Breast epithelium (tissue), 4 donors: ENCODE measurements at regions not wholly inside any gene's neighbourhood (a gene's known extent, or its start where the extent isn't known, plus 50 kb on each side); places are given as distances from the start of the nearest gene placed in this dataset.

Experiments
- DNase-seq, 2 donors: peaks; one replicate each; pipeline ENCODE4 v3.0.0-alpha.2; 2019; ENCODE audit warnings: low spot score in 2 of 2
- H3K27ac ChIP-seq, 2 donors: fragments of 200-600 bp; sonication (generic) in 1 of 2; one replicate each; pipeline ENCODE4 v1.5.1; 2016 to 2019; ENCODE audit warnings: mild to moderate bottlenecking in 1 of 2
- H3K27me3 ChIP-seq, 2 donors: fragments of 200-600 bp; sonication (generic) in 1 of 2; one replicate each; pipeline versions ENCODE4 v1.5.1 to v1.6.0; 2017 to 2019; ENCODE audit warnings: control low read depth in 1 of 2, mild to moderate bottlenecking in 1 of 2
- H3K36me3 ChIP-seq: fragments of 200-600 bp; one replicate; pipeline ENCODE4 v1.5.1; 2019
- H3K4me1 ChIP-seq, 2 donors: fragments of 200-600 bp; sonication (generic); one replicate each; pipeline ENCODE4 v1.5.1; 2016 to 2019; ENCODE audit warnings: control low read depth in 1 of 2
- H3K4me3 ChIP-seq, 3 donors: fragments of 200-600 bp; sonication (generic); 1 replicate in 2 of 3; 2 replicates in 1 of 3; pipeline ENCODE4 v1.5.1; 2016 to 2019; ENCODE audit warnings: mild to moderate bottlenecking in 3 of 3, moderate library complexity in 2 of 3
- H3K9me3 ChIP-seq, 2 donors: fragments of 200-600 bp; sonication (generic) in 1 of 2; one replicate each; pipeline ENCODE4 v1.5.1; 2016 to 2019; ENCODE audit warnings: control low read depth in 1 of 2
- CTCF ChIP-seq, 3 donors: fragments of 450-650 bp; IDR thresholded peaks; one replicate each; pipeline ENCODE4 v1.5.1; 2016 to 2017; ENCODE audit warnings: antibody characterized with exemption in 3 of 3, mild to moderate bottlenecking in 3 of 3, moderate library complexity in 3 of 3
- POLR2A ChIP-seq: fragments of 450-650 bp; IDR thresholded peaks from one replicate; pipeline ENCODE4 v1.6.1; 2016; ENCODE audit warnings: antibody characterized with exemption, mild to moderate bottlenecking, moderate library complexity
- POLR2AphosphoS5 ChIP-seq, 3 donors: sonication (generic); formaldehyde crosslinking; IDR thresholded peaks; one replicate each; pipeline ENCODE4 v1.6.1; 2017; ENCODE audit warnings: antibody characterized with exemption in 3 of 3
- intact Hi-C: fragments of 100-400 bp; cut with DNase I; formaldehyde crosslinking; loops from one replicate; pipeline ENCODE4 v1.15.1; 2023; ENCODE audit warnings: low total_unique reads

- intact Hi-C loops: no loop called here
- no peak for DNase-seq
- H3K9me3 ChIP-seq: no peaks in the 10 kb centered on the region
- H3K4me3 ChIP-seq: no peak overlapping the region
- H3K27ac ChIP-seq: no peak overlapping the region
- no peaks in the 10 kb centered on the region for H3K27me3 ChIP-seq
- no peaks in the 10 kb centered on the region for H3K4me1 ChIP-seq
- no peaks in the 10 kb centered on the region for H3K36me3 ChIP-seq
- TF ChIP-seq POLR2A (no peak), CTCF (IDR thresholded peaks at IDR 0.05) (no peak), POLR2AphosphoS5 (IDR thresholded peaks at IDR 0.05) (no peak)
Measured at GRCh38 chr13:80476953-80477352, 136.0 kb upstream of the SPRY2 start.

- H3K36me3 ChIP-seq: no peaks in the 10 kb centered on the region
- no peaks in the 10 kb centered on the region for H3K9me3 ChIP-seq
- intact Hi-C loops: no loop called here
- no peak overlapping the region for H3K4me3 ChIP-seq
- no peaks in the 10 kb centered on the region for H3K4me1 ChIP-seq
- H3K27ac ChIP-seq: no peak overlapping the region
- TF ChIP-seq POLR2A: no peak
- no peak for TF ChIP-seq POLR2AphosphoS5 (IDR thresholded peaks at IDR 0.05)
- TF ChIP-seq CTCF (IDR thresholded peaks at IDR 0.05): no peak
- no peak for DNase-seq
- H3K27me3 ChIP-seq: no peaks in the 10 kb centered on the region
Measured at GRCh38 chr13:80475718-80476117, 134.8 kb upstream of the SPRY2 start.

- Histone ChIP-seq H3K4me1 (peaks cover 6% of the 10 kb centered on the region in 2 donors), H3K27me3 (no peaks in the 10 kb centered on the region), H3K9me3 (no peaks in the 10 kb centered on the region), H3K4me3 (no peak overlapping the region), H3K27ac (no peak overlapping the region), H3K36me3 (no peaks in the 10 kb centered on the region)
- TF ChIP-seq POLR2AphosphoS5 (IDR thresholded peaks at IDR 0.05) (no peak), POLR2A (no peak), CTCF (IDR thresholded peaks at IDR 0.05) (no peak)
- no peak for DNase-seq
- intact Hi-C loops: loop anchor here (2.0 kb wide), 1 partner anchor 35 kb away; no protein-coding TSS in a partner anchor
Measured at GRCh38 chr13:80473695-80474094, 132.8 kb upstream of the SPRY2 start.

GRCh38 chr13:80469853-80470381 lies 129.0 kb upstream of the SPRY2 start:
- TF ChIP-seq POLR2A (no peak), POLR2AphosphoS5 (IDR thresholded peaks at IDR 0.05) (peak; percentile 43 to 61 (median 59))
- Histone ChIP-seq H3K4me3 (no peak overlapping the region), H3K9me3 (no peaks in the 10 kb centered on the region), H3K27me3 (no peaks in the 10 kb centered on the region), H3K4me1 (peaks cover 7% of the 10 kb centered on the region in 2 donors), H3K36me3 (no peaks in the 10 kb centered on the region), H3K27ac (peak overlapping the region; percentile 83 to 97)
- DNase-seq: peak in 1 of 2 donors; percentile 85
- intact Hi-C loops: no loop called here

GRCh38 chr13:80469105-80469852 lies 128.4 kb upstream of the SPRY2 start:
- Histone ChIP-seq H3K27ac (peak overlapping the region; percentile 83 to 97), H3K4me3 (no peak overlapping the region), H3K27me3 (no peaks in the 10 kb centered on the region), H3K36me3 (no peaks in the 10 kb centered on the region), H3K4me1 (peaks cover 7% of the 10 kb centered on the region in 2 donors), H3K9me3 (no peaks in the 10 kb centered on the region)
- intact Hi-C loops: no loop called here
- DNase-seq: no peak
- TF ChIP-seq POLR2AphosphoS5 (IDR thresholded peaks at IDR 0.05): peak in 1 of 3 donors; percentile 30
- no peak for TF ChIP-seq CTCF (IDR thresholded peaks at IDR 0.05)
- no peak for TF ChIP-seq POLR2A
